CD14-positive monocyte (primary cell): ENCODE measurements at regions not wholly inside any gene's neighbourhood (a gene's known extent, or its start where the extent isn't known, plus 50 kb on each side); places are given as distances from the start of the nearest gene placed in this dataset.

Experiments used
- DNase-seq, 3 donors: peaks; one replicate each; pipeline ENCODE4 v3.0.0-alpha.2; 2011 to 2022
- H2AFZ ChIP-seq: 2 replicates; pipeline ENCODE4 v1.6.0; 2012; ENCODE audit warnings: mild to moderate bottlenecking, low read depth, low read length, inconsistent platforms; ENCODE audit not compliant: insufficient read depth, poor library complexity, severe bottlenecking
- H3K27ac ChIP-seq, 2 donors: 1 replicate in 1 of 2; 2 replicates in 1 of 2; pipeline ENCODE4 v1.5.1; 2012 to 2013; ENCODE audit warnings: low read length in 2 of 2, control low read depth in 1 of 2, inconsistent platforms in 1 of 2, low read depth in 1 of 2, mild to moderate bottlenecking in 1 of 2
- H3K27me3 ChIP-seq, 2 donors: one replicate each; pipeline versions ENCODE4 v1.6.0 to v1.6.1; 2011 to 2013; ENCODE audit warnings: low read length in 2 of 2; ENCODE audit not compliant: control insufficient read depth in 2 of 2, insufficient read depth in 2 of 2
- H3K36me3 ChIP-seq, 2 donors: replicated peaks in 1 of 2; 1 replicate in 1 of 2; 2 replicates in 1 of 2; pipeline versions ENCODE4 v1.5.1 to v1.6.1; 2012 to 2013; ENCODE audit warnings: low read length in 2 of 2, control low read depth in 1 of 2, inconsistent platforms in 1 of 2, mild to moderate bottlenecking in 1 of 2; ENCODE audit not compliant: insufficient read depth in 2 of 2, control insufficient read depth in 1 of 2
- H3K4me1 ChIP-seq, 2 donors: 1 replicate in 1 of 2; 2 replicates in 1 of 2; pipeline versions ENCODE4 v1.5.1 to v1.6.1; 2012 to 2013; ENCODE audit warnings: low read length in 2 of 2, control low read depth in 1 of 2, inconsistent platforms in 1 of 2, mild to moderate bottlenecking in 1 of 2, moderate library complexity in 1 of 2; ENCODE audit not compliant: insufficient read depth in 2 of 2, control insufficient read depth in 1 of 2
- H3K4me2 ChIP-seq: replicated peaks from 2 replicates; pipeline ENCODE3; 2012; ENCODE audit warnings: low read length, moderate library complexity, mild to moderate bottlenecking; ENCODE audit not compliant: poor library complexity, severe bottlenecking; ENCODE audit errors: extremely low read depth
- H3K4me3 ChIP-seq, 3 experiments: fragments of 200-600 bp in 1 of 3; sonication (generic) in 1 of 3; replicated peaks in 1 of 3; 1 replicate in 2 of 3; 2 replicates in 1 of 3; pipeline ENCODE4 v1.5.1; 2011 to 2013; ENCODE audit warnings: low read length in 3 of 3, mild to moderate bottlenecking in 3 of 3, control low read depth in 2 of 3, low read depth in 2 of 3, inconsistent platforms in 1 of 3, moderate library complexity in 1 of 3
- H3K79me2 ChIP-seq: 2 replicates; pipeline ENCODE4 v1.6.0; 2012; ENCODE audit warnings: mild to moderate bottlenecking, control low read depth, inconsistent platforms, low read length, moderate library complexity; ENCODE audit not compliant: insufficient read depth
- H3K9ac ChIP-seq: 2 replicates; pipeline ENCODE4 v1.6.0; 2017; ENCODE audit warnings: low read length, mild to moderate bottlenecking; ENCODE audit not compliant: insufficient read depth, poor library complexity, severe bottlenecking
- H3K9me3 ChIP-seq, 2 donors: replicated peaks in 1 of 2; 1 replicate in 1 of 2; 2 replicates in 1 of 2; pipeline versions ENCODE4 v1.5.1 to v1.6.1; 2012 to 2013; ENCODE audit warnings: low read length in 2 of 2, control low read depth in 1 of 2; ENCODE audit not compliant: control insufficient read depth in 1 of 2, insufficient read depth in 1 of 2
- H4K20me1 ChIP-seq: 2 replicates; pipeline ENCODE4 v1.6.0; 2012; ENCODE audit warnings: mild to moderate bottlenecking, low read length, control low read depth, moderate library complexity; ENCODE audit not compliant: insufficient read depth
- H3K27ac Mint-ChIP-seq, 7 donors: one replicate each; pipeline ENCODE4 v1.8.0; 2020; ENCODE audit warnings: mild to moderate bottlenecking in 7 of 7, mixed read lengths in 7 of 7, moderate library complexity in 6 of 7, inconsistent platforms in 2 of 7
- H3K27me3 Mint-ChIP-seq, 3 donors: one replicate each; pipeline ENCODE4 v1.8.0; 2021 to 2022; ENCODE audit warnings: low read depth in 3 of 3, mild to moderate bottlenecking in 3 of 3, mixed read lengths in 3 of 3, moderate library complexity in 3 of 3, inconsistent platforms in 1 of 3
- H3K36me3 Mint-ChIP-seq, 2 donors: one replicate each; pipeline ENCODE4 v1.8.0; 2020; ENCODE audit warnings: mixed read lengths in 2 of 2, inconsistent platforms in 1 of 2, mild to moderate bottlenecking in 1 of 2
- H3K4me1 Mint-ChIP-seq: one replicate; pipeline ENCODE4 v1.8.0; 2020; ENCODE audit warnings: mild to moderate bottlenecking, mixed read lengths
- H3K4me3 Mint-ChIP-seq, 2 donors: one replicate each; pipeline ENCODE4 v1.8.0; 2020; ENCODE audit warnings: mild to moderate bottlenecking in 2 of 2, mixed read lengths in 2 of 2, moderate library complexity in 1 of 2
- H3K9me3 Mint-ChIP-seq, 7 donors: one replicate each; pipeline ENCODE4 v1.8.0; 2020 to 2022; ENCODE audit warnings: mixed read lengths in 7 of 7, mild to moderate bottlenecking in 6 of 7, moderate library complexity in 6 of 7, inconsistent platforms in 2 of 7
- CTCF ChIP-seq: fragments of 200-600 bp; IDR thresholded peaks from one replicate; pipeline ENCODE4 v1.8.0; 2022; ENCODE audit warnings: antibody characterized with exemption, mild to moderate bottlenecking
- WGBS: methylation state at CpG from one replicate; pipeline ENCODE4 v1.1.5; 2013; ENCODE audit warnings: missing lambda C conversion rate; ENCODE audit not compliant: insufficient coverage; 5-methylcytosine and 5-hydroxymethylcytosine counted together
- intact Hi-C, 2 donors: fragments of 100-400 bp; cut with micrococcal nuclease; formaldehyde crosslinking; loops; one replicate each; pipeline versions ENCODE4 v1.15.0 to v1.15.1; 2023

GRCh38 chr16:52165961-52166360 is 381.0 kb downstream of the TOX3 start:
- H3K9ac ChIP-seq, result no peak overlapping the region
- no peaks in the 10 kb centered on the region for H3K4me1 Mint-ChIP-seq
- no peak overlapping the region for H2AFZ ChIP-seq
- no peak for DNase-seq
- intact Hi-C loops, result no loop called here
- H3K36me3 ChIP-seq, result no peaks in the 10 kb centered on the region
- H3K9me3 Mint-ChIP-seq, result peaks cover 0 to 11% (median 2%) of the 10 kb centered on the region in 7 donors
- no peaks in the 10 kb centered on the region for H3K27me3 Mint-ChIP-seq
- H4K20me1 ChIP-seq, result no peaks in the 10 kb centered on the region
- no peaks in the 10 kb centered on the region for H3K4me1 ChIP-seq
- no peaks in the 10 kb centered on the region for H3K27me3 ChIP-seq
- peaks cover 0 to 9% of the 10 kb centered on the region in 2 donors for H3K9me3 ChIP-seq
- WGBS, result 89% methylated on average over 6 of the region's 8 CpGs
- H3K4me2 ChIP-seq, result no peak overlapping the region
- H3K27ac ChIP-seq, result no peak overlapping the region
- H3K36me3 Mint-ChIP-seq, result no peaks in the 10 kb centered on the region
- H3K4me3 ChIP-seq, result no peak overlapping the region
- no peak for TF ChIP-seq CTCF
- H3K79me2 ChIP-seq, result no peaks in the 10 kb centered on the region
- no peak overlapping the region for H3K27ac Mint-ChIP-seq
- no peak overlapping the region for H3K4me3 Mint-ChIP-seq

- no peak for TF ChIP-seq CTCF
- Mint-ChIP-seq H3K27ac (no peak overlapping the region), H3K27me3 (no peaks in the 10 kb centered on the region), H3K36me3 (no peaks in the 10 kb centered on the region), H3K9me3 (peaks cover 0 to 3% (median 0%) of the 10 kb centered on the region in 7 donors), H3K4me1 (no peaks in the 10 kb centered on the region), H3K4me3 (no peak overlapping the region)
- 77% methylated on average over 2 of the region's 3 CpGs for WGBS
- no peak overlapping the region for H3K27ac ChIP-seq
- no peak overlapping the region for H3K4me2 ChIP-seq
- H3K9ac ChIP-seq, result no peak overlapping the region
- no peaks in the 10 kb centered on the region for H3K4me1 ChIP-seq
- intact Hi-C loops, result no loop called here
- no peaks in the 10 kb centered on the region for H3K36me3 ChIP-seq
- no peaks in the 10 kb centered on the region for H3K79me2 ChIP-seq
- H3K9me3 ChIP-seq, result no peaks in the 10 kb centered on the region
- no peaks in the 10 kb centered on the region for H4K20me1 ChIP-seq
- no peak overlapping the region for H2AFZ ChIP-seq
- no peak overlapping the region for H3K4me3 ChIP-seq
- no peaks in the 10 kb centered on the region for H3K27me3 ChIP-seq
- DNase-seq, result no peak
Measured at GRCh38 chr16:52149003-52149402, 397.9 kb downstream of the TOX3 start.
